Endothelial cell of umbilical vein (primary cell): ENCODE measurements at regions not wholly inside any gene's neighbourhood (a gene's known extent, or its start where the extent isn't known, plus 50 kb on each side); places are given as distances from the start of the nearest gene placed in this dataset.

ENCODE experiments used
- BruUV-seq: library from RNA; stranded (reverse); fragments of 400-500 nt; replicated peaks from 2 replicates; lab custom pipeline; 2021; lab: Mats Ljungman, UMichigan
- CTCF ChIA-PET: fragments of 300-600, 350-600 bp; sonication (Branson Sonifier 250); formaldehyde crosslinking; loops from one replicate; lab custom pipeline; 2021; ENCODE audit warnings: antibody characterized with exemption, inconsistent platforms; lab: Charles Lee
- POLR2A ChIA-PET: fragments of 300-600, 350-600 bp; sonication (Branson Sonifier 250); formaldehyde crosslinking; loops from one replicate; lab custom pipeline; 2021; ENCODE audit warnings: antibody characterized with exemption, inconsistent platforms; lab: Charles Lee
- DNase-seq: peaks from one replicate; pipeline ENCODE4 v3.0.0-alpha.2; 2011; ENCODE audit warnings: low read depth, low spot score
- FAIRE-seq: peaks from 2 replicates; lab custom pipeline; 2011; peaks lifted over from hg19 to GRCh38; lab: Jason Lieb, UNC
- H2AFZ ChIP-seq: 2 replicates; pipeline ENCODE4 v1.6.0; 2012; ENCODE audit warnings: low read depth, low read length, control low read depth, inconsistent platforms
- H3K27ac ChIP-seq: 2 replicates; pipeline ENCODE4 v1.5.1; 2011; ENCODE audit warnings: low read depth, mild to moderate bottlenecking, control low read depth, low read length, moderate library complexity; ENCODE audit not compliant: insufficient read depth
- H3K27me3 ChIP-seq, 2 experiments: 2 replicates each; pipeline versions ENCODE4 v1.6.0 to v1.6.1; 2011; ENCODE audit warnings: low read length in 2 of 2, mixed read lengths in 1 of 2; ENCODE audit not compliant: control insufficient read depth in 2 of 2, insufficient read depth in 2 of 2
- H3K36me3 ChIP-seq, 2 experiments: 2 replicates in 1 of 2; 3 replicates in 1 of 2; pipeline ENCODE4 v1.5.1; 2011; ENCODE audit warnings: low read length in 2 of 2, mild to moderate bottlenecking in 1 of 2, moderate library complexity in 1 of 2; ENCODE audit not compliant: control insufficient read depth in 2 of 2, insufficient read depth in 2 of 2; ENCODE audit errors: extremely low read depth in 1 of 2
- H3K4me1 ChIP-seq: 3 replicates; pipeline ENCODE4 v1.5.1; 2011; ENCODE audit warnings: mild to moderate bottlenecking, low read length; ENCODE audit not compliant: control insufficient read depth, insufficient read depth; ENCODE audit errors: extremely low read depth
- H3K4me2 ChIP-seq: 2 replicates; pipeline ENCODE4 v1.6.1; 2011; ENCODE audit warnings: low read length, control low read depth, mixed read lengths; ENCODE audit not compliant: insufficient read depth
- H3K4me3 ChIP-seq, 3 experiments: fragments of 200-600 bp in 1 of 3; sonication (generic), shearing (Covaris generic) in 1 of 3; replicated peaks in 1 of 3; 2 replicates each; pipeline ENCODE4 v1.5.1; 2011 to 2016; ENCODE audit warnings: control low read depth in 3 of 3, low read length in 3 of 3, mild to moderate bottlenecking in 2 of 3, inconsistent platforms in 1 of 3, low read depth in 1 of 3, moderate library complexity in 1 of 3; ENCODE audit not compliant: insufficient read depth in 1 of 3
- H3K79me2 ChIP-seq: 2 replicates; pipeline ENCODE4 v1.6.0; 2012; ENCODE audit warnings: low read length, inconsistent platforms; ENCODE audit not compliant: control insufficient read depth, insufficient read depth
- H3K9ac ChIP-seq: replicated peaks from 2 replicates; pipeline ENCODE3; 2011; ENCODE audit warnings: low read length, control low read depth; ENCODE audit not compliant: insufficient read depth; ENCODE audit errors: extremely low read depth
- H3K9me1 ChIP-seq: replicated peaks from 3 replicates; pipeline ENCODE4 v1.6.0; 2011; ENCODE audit warnings: mild to moderate bottlenecking, low read length; ENCODE audit not compliant: control insufficient read depth, insufficient read depth; ENCODE audit errors: extremely low read depth
- H3K9me3 ChIP-seq: replicated peaks from 2 replicates; pipeline ENCODE4 v1.5.1; 2012; ENCODE audit warnings: low read length, inconsistent platforms; ENCODE audit not compliant: control insufficient read depth, insufficient read depth
- H4K20me1 ChIP-seq: replicated peaks from 2 replicates; pipeline ENCODE3; 2011; ENCODE audit warnings: mild to moderate bottlenecking, low read length; ENCODE audit not compliant: control insufficient read depth, insufficient read depth; ENCODE audit errors: extremely low read depth
- CTCF ChIP-seq, 2 donors: IDR thresholded peaks; 1 replicate in 1 of 2; 2 replicates in 1 of 2; pipeline ENCODE4 v1.5.1; 2011; ENCODE audit warnings: low read length in 2 of 2, mild to moderate bottlenecking in 2 of 2, moderate library complexity in 2 of 2, control low read depth in 1 of 2, inconsistent platforms in 1 of 2, low read depth in 1 of 2; ENCODE audit not compliant: insufficient read depth in 1 of 2; ENCODE audit errors: extremely low read depth in 1 of 2
- EZH2 ChIP-seq: IDR thresholded peaks from 2 replicates; pipeline ENCODE4 v1.6.1; 2012; ENCODE audit warnings: borderline replicate concordance, low read depth, mild to moderate bottlenecking, moderate library complexity, low read length, inconsistent platforms; ENCODE audit not compliant: severe bottlenecking
- FOS ChIP-seq: IDR thresholded peaks from 2 replicates; pipeline ENCODE4 v1.6.1; 2011; ENCODE audit warnings: mild to moderate bottlenecking, low read length, moderate library complexity, borderline replicate concordance; ENCODE audit not compliant: insufficient read depth
- GATA2 ChIP-seq: IDR thresholded peaks from 2 replicates; pipeline ENCODE4 v1.7.0; 2011; ENCODE audit warnings: low read depth, mild to moderate bottlenecking, moderate library complexity, mixed read lengths, low read length; ENCODE audit not compliant: insufficient read length, insufficient read depth
- JUN ChIP-seq: IDR thresholded peaks from 2 replicates; pipeline ENCODE4 v1.6.1; 2011; ENCODE audit warnings: borderline replicate concordance, low read depth; ENCODE audit not compliant: insufficient read length, insufficient read depth
- MAX ChIP-seq: IDR thresholded peaks from 2 replicates; pipeline ENCODE4 v1.6.1; 2011; ENCODE audit not compliant: insufficient read depth, insufficient read length
- MYC ChIP-seq: IDR thresholded peaks from one replicate; pipeline ENCODE4 v1.6.1; 2011; ENCODE audit warnings: mild to moderate bottlenecking, low read depth, low read length
- POLR2A ChIP-seq: IDR thresholded peaks from 2 replicates; pipeline ENCODE4 v1.6.1; 2012; ENCODE audit warnings: low read depth, mild to moderate bottlenecking, control low read depth, low read length
- POLR2AphosphoS5 ChIP-seq: IDR thresholded peaks from 2 replicates; pipeline ENCODE4 v1.6.1; 2012; ENCODE audit warnings: low read depth, mild to moderate bottlenecking, control low read depth, low read length, moderate library complexity; ENCODE audit not compliant: insufficient read depth
- dilution Hi-C: fragments of 300-500 bp; cut with MboI; formaldehyde crosslinking; loops from one replicate; pipeline ENCODE4 v1.15.0; 2019; ENCODE audit warnings: low sequenced_read_pairs; ENCODE audit not compliant: extremely low pct_ligation_motif_present
- intact Hi-C: fragments of 100-400 bp; cut with micrococcal nuclease; formaldehyde crosslinking; loops from one replicate; pipeline ENCODE4 v1.10.0; 2022

- Histone ChIP-seq H3K79me2 (no peaks in the 10 kb centered on the region), H3K36me3 (no peaks in the 10 kb centered on the region), H3K4me1 (no peaks in the 10 kb centered on the region), H3K4me3 (no peak overlapping the region), H3K9me3 (no peaks in the 10 kb centered on the region), H3K9me1 (no peaks in the 10 kb centered on the region), H2AFZ (no peak overlapping the region), H3K27me3 (peaks cover 0 to 4% of the 10 kb centered on the region in 2 experiments), H3K27ac (no peak overlapping the region), H3K4me2 (no peak overlapping the region), H4K20me1 (no peaks in the 10 kb centered on the region), H3K9ac (no peak overlapping the region)
- FAIRE-seq: no peak
- no peak for DNase-seq
- TF ChIP-seq MYC (no peak), CTCF (IDR thresholded peaks at IDR 0.05; ENCODE audit: extremely low read depth in 1 of 2, insufficient read depth in 1 of 2, low read depth in 1 of 2, low read length in 2 of 2) (no peak)
- ChIA-PET POLR2A (no interaction called here), CTCF (no interaction called here)
- BruUV-seq: no TSS peak
- intact Hi-C loops: no loop called here
- dilution Hi-C loops: no loop called here
These were observed 51.4 kb upstream of the APCDD1 start for GRCh38 chr18:10402871-10403559.

DNA sequence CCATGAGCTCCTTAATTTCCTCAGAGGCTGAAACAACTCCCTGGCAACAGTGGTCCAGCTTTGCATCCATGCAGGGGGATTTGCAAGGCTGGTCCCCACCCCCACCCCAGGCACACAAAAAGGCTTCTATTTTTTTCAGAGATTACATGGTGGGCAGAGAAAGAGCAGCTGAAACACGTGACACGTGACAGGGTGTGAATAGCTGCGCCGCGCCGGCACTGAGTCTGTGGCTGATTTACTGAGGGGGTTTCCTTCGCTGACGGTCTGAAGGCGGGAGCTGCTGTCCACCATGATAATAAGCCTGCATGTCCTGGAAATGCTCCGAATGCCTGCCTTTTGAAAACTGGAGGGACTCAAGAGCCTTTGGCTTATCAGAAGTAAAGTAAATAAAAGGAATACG lies 50.7 kb upstream of the APCDD1 start:
- Histone ChIP-seq H3K4me2 (no peak overlapping the region), H3K9me3 (no peaks in the 10 kb centered on the region), H4K20me1 (no peaks in the 10 kb centered on the region), H2AFZ (no peak overlapping the region), H3K4me3 (no peak overlapping the region), H3K27ac (no peak overlapping the region), H3K79me2 (no peaks in the 10 kb centered on the region), H3K9me1 (no peaks in the 10 kb centered on the region), H3K27me3 (peaks cover 0 to 2% of the 10 kb centered on the region in 2 experiments), H3K4me1 (no peaks in the 10 kb centered on the region), H3K9ac (no peak overlapping the region), H3K36me3 (no peaks in the 10 kb centered on the region)
- dilution Hi-C loops: no loop called here
- intact Hi-C loops: no loop called here
- no peak for FAIRE-seq
- BruUV-seq: no TSS peak
- no peak for TF ChIP-seq CTCF (IDR thresholded peaks at IDR 0.05; ENCODE audit: extremely low read depth in 1 of 2, insufficient read depth in 1 of 2, low read depth in 1 of 2, low read length in 2 of 2)
- TF ChIP-seq JUN: no peak
- TF ChIP-seq MYC: no peak
- TF ChIP-seq MAX: no peak
- no peak for TF ChIP-seq GATA2
- no peak for TF ChIP-seq EZH2
- TF ChIP-seq POLR2A: no peak
- no peak for TF ChIP-seq FOS
- no peak for TF ChIP-seq POLR2AphosphoS5
- POLR2A ChIA-PET: no interaction called here
- no peak for DNase-seq
- CTCF ChIA-PET: no interaction called here
